HepG2 (cell line): ENCODE measurements at regions not wholly inside any gene's neighbourhood (a gene's known extent, or its start where the extent isn't known, plus 50 kb on each side); places are given as distances from the start of the nearest gene placed in this dataset.

Source experiments
- ATAC-seq: fragments of 200-7000 bp; cut with Tn5 transposase; 3 replicates; pipeline ENCODE4 v1.9.1; 2020; ENCODE audit warnings: mild to moderate bottlenecking, moderate library complexity
- BruUV-seq: library from RNA; stranded (reverse); fragments of 400-500 nt; replicated peaks from 2 replicates; lab custom pipeline; 2021; lab: Mats Ljungman, UMichigan
- CTCF ChIA-PET: fragments of 300-600 bp; formaldehyde crosslinking; extraction: SDS; loops from one replicate; lab custom pipeline; 2021; ENCODE audit warnings: low total read pairs, inconsistent platforms, low intra/inter-chr PET ratio; lab: Yijun Ruan, JAX
- POLR2A ChIA-PET: fragments of 350-600 bp; sonication (Branson Sonifier 250); formaldehyde crosslinking; loops from one replicate; lab custom pipeline; 2020; ENCODE audit warnings: antibody characterized with exemption, inconsistent platforms; lab: Yijun Ruan, JAX
- DNase-seq: peaks from one replicate; pipeline ENCODE4 v3.0.0-alpha.2; 2015; ENCODE audit warnings: low spot score
- FAIRE-seq: peaks from 3 replicates; lab custom pipeline; 2011; peaks lifted over from hg19 to GRCh38; lab: Jason Lieb, UNC
- H2AFZ ChIP-seq: one replicate; pipeline ENCODE4 v1.6.1; 2011; ENCODE audit warnings: low read length, inconsistent platforms
- H3K27ac ChIP-seq: fragments of 300-600 bp; 3 replicates; pipeline ENCODE4 v1.8.0; 2011; ENCODE audit warnings: mixed run types, mild to moderate bottlenecking, mixed read lengths, low read length, inconsistent platforms; ENCODE audit not compliant: insufficient read depth; ENCODE audit errors: extremely low read length
- H3K27me3 ChIP-seq, 2 experiments: fragments of 200-600 bp in 1 of 2; 2 replicates in 1 of 2; 3 replicates in 1 of 2; pipeline versions ENCODE4 v1.6.0 to v1.8.0; 2011; ENCODE audit warnings: low read length in 2 of 2, mild to moderate bottlenecking in 2 of 2, moderate library complexity in 2 of 2, inconsistent platforms in 1 of 2; ENCODE audit not compliant: insufficient read depth in 2 of 2, control insufficient read depth in 1 of 2
- H3K36me3 ChIP-seq, 2 experiments: fragments of 200-600 bp in 1 of 2; replicated peaks in 1 of 2; 2 replicates in 1 of 2; 3 replicates in 1 of 2; pipeline versions ENCODE4 v1.5.1 to v1.8.0; 2011; ENCODE audit warnings: low read length in 2 of 2, inconsistent platforms in 1 of 2; ENCODE audit not compliant: insufficient read depth in 2 of 2, control insufficient read depth in 1 of 2
- H3K4me1 ChIP-seq: 2 replicates; pipeline ENCODE4 v1.5.1; 2012; ENCODE audit warnings: low read length, inconsistent platforms; ENCODE audit not compliant: insufficient read depth
- H3K4me2 ChIP-seq: 2 replicates; pipeline ENCODE4 v1.6.0; 2011; ENCODE audit warnings: low read depth, low read length, inconsistent platforms
- H3K4me3 ChIP-seq, 3 experiments: fragments of 200-600 bp in 1 of 3; sonication (generic), shearing (Covaris generic) in 1 of 3; replicated peaks in 1 of 3; 2 replicates each; pipeline ENCODE4 v1.5.1; 2011 to 2016; ENCODE audit warnings: low read length in 3 of 3, inconsistent platforms in 2 of 3, low read depth in 2 of 3, mild to moderate bottlenecking in 2 of 3, control low read depth in 1 of 3, mixed read lengths in 1 of 3; ENCODE audit not compliant: insufficient read depth in 1 of 3
- H3K79me2 ChIP-seq: one replicate; pipeline ENCODE4 v1.6.1; 2011; ENCODE audit warnings: low read length, inconsistent platforms; ENCODE audit not compliant: insufficient read depth
- H3K9ac ChIP-seq: 2 replicates; pipeline ENCODE4 v1.6.0; 2011; ENCODE audit warnings: mild to moderate bottlenecking, low read depth, low read length, inconsistent platforms; ENCODE audit not compliant: insufficient read depth
- H3K9me3 ChIP-seq: 2 replicates; pipeline ENCODE4 v1.5.1; 2012; ENCODE audit warnings: mild to moderate bottlenecking, low read length
- H4K20me1 ChIP-seq: 2 replicates; pipeline ENCODE4 v1.6.0; 2011; ENCODE audit warnings: inconsistent platforms, mild to moderate bottlenecking, low read length, moderate library complexity; ENCODE audit not compliant: insufficient read depth
- MTA3 ChIP-seq: sonication (generic); formaldehyde crosslinking; IDR thresholded peaks from 2 replicates; pipeline ENCODE4 v1.4.0; 2020; ENCODE audit warnings: missing genetic modification reagents
- NFKB2 ChIP-seq: sonication (generic); formaldehyde crosslinking; IDR thresholded peaks from 2 replicates; pipeline ENCODE4 v1.4.0; 2020; ENCODE audit warnings: missing genetic modification reagents, borderline replicate concordance
- TFE3 ChIP-seq: IDR thresholded peaks from 2 replicates; pipeline ENCODE4 v1.6.1; 2016
- ZGPAT ChIP-seq: IDR thresholded peaks from 2 replicates; pipeline ENCODE4 v1.6.1; 2016; ENCODE audit warnings: mild to moderate bottlenecking
- ZHX2 ChIP-seq, 2 experiments: sonication (generic) in 1 of 2; formaldehyde crosslinking in 1 of 2; IDR thresholded peaks; 2 replicates each; pipeline versions ENCODE4 v1.6.1 to v1.9.0; 2014 to 2022; ENCODE audit warnings: antibody characterized with exemption in 1 of 2, borderline replicate concordance in 1 of 2, inconsistent platforms in 1 of 2, low read depth in 1 of 2, missing genetic modification reagents in 1 of 2
- ZNF235 ChIP-seq: sonication (generic); formaldehyde crosslinking; IDR thresholded peaks from 2 replicates; pipeline ENCODE4 v1.8.1; 2023; ENCODE audit warnings: mild to moderate bottlenecking, missing genetic modification reagents, borderline replicate concordance
- WGBS: methylation state at CpG from one replicate; pipeline ENCODE4 v1.1.6; 2017; ENCODE audit warnings: low lambda C conversion rate; 5-methylcytosine and 5-hydroxymethylcytosine counted together
- in situ Hi-C: cut with HindIII; loops from 2 replicates; pipeline ENCODE4 v1.10.0; 2017; ENCODE audit warnings: low pct_unique_long_range_greater_than_20kb; ENCODE audit not compliant: extremely low pct_ligation_motif_present
- intact Hi-C: fragments of 100-400 bp; cut with micrococcal nuclease; formaldehyde crosslinking; loops from one replicate; pipeline ENCODE4 v1.10.0; 2022; ENCODE audit not compliant: unreplicated experiment

GRCh38 chr12:115438314-115438713 is 754.3 kb upstream of the TBX3 start:
- Histone ChIP-seq H3K4me2 (no peak overlapping the region), H4K20me1 (no peaks in the 10 kb centered on the region), H3K4me3 (no peak overlapping the region), H3K9ac (no peak overlapping the region), H3K4me1 (peaks cover 78% of the 10 kb centered on the region), H3K9me3 (no peaks in the 10 kb centered on the region), H3K79me2 (no peaks in the 10 kb centered on the region), H3K27me3 (no peaks in the 10 kb centered on the region), H3K36me3 (no peaks in the 10 kb centered on the region), H3K27ac (no peak overlapping the region), H2AFZ (no peak overlapping the region)
- FAIRE-seq (no peak), DNase-seq (no peak), ATAC-seq (no peak)
- CTCF ChIA-PET: no interaction called here
- intact Hi-C loops (no loop called here), in situ Hi-C loops (no loop called here)
- 56% methylated on average over 4 of the region's 4 CpGs for WGBS
- TF ChIP-seq TFE3 (CRISPR knock-in tag) (no peak), ZHX2 (IDR thresholded peaks at IDR 0.05; ENCODE audit: low read depth) (no peak), ZHX2 (CRISPR knock-in tag; IDR thresholded peaks at IDR 0.05; ENCODE audit: borderline replicate concordance) (no peak), MTA3 (no peak), ZGPAT (CRISPR knock-in tag) (no peak), ZNF235 (no peak), NFKB2 (no peak)
- no TSS peak for BruUV-seq
- POLR2A ChIA-PET: no interaction called here
